Right renal pelvis (tissue), 4 donors: ENCODE measurements at regions not wholly inside any gene's neighbourhood (a gene's known extent, or its start where the extent isn't known, plus 50 kb on each side); places are given as distances from the start of the nearest gene placed in this dataset.

Experiments used
- DNase-seq, 4 donors: peaks; one replicate each; pipeline ENCODE4 v3.0.0-alpha.2; 2013; ENCODE audit warnings: low read depth in 4 of 4, low spot score in 3 of 4, missing footprints in 1 of 4

DNA sequence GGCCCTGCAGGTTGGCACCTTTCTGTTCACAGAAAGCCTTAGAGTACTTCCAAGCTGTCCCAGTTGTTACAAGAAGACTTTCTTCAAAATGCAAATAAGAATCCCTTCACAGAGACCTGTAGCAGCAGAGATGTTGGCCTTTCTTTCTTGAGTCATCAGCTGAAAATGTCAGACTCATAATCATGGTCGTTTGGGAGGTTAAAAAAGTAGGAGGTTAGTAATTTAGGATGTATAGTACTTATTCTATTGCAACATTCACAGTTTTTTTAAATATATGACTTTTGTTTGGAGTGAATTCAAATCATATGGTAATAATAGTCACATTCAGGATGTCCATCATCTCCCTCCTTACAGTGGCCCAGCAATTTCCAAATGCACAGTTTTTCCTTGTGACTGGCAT is 223.9 kb upstream of the GLI3 start:
- DNase-seq: no peak

DNA sequence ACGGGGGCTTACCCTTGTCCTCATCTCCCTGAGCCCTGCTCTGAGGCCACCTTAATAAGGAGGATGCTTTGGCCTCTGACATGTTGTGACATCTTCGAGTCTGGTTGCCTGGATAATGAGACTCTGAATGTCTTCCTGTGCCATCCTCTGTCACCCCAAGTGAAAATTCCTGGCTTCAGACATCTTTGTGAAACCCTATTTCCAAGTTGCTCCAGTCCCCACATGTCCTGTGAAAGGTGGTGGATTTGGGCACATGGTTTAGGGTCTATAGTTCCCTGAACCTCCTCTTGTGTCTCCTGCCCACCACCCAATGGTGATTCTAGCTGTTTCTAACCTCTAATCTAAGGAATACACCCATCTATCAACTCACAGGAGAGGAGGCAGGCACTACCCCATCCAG is 223.1 kb upstream of the GLI3 start:
- DNase-seq: no peak

DNA sequence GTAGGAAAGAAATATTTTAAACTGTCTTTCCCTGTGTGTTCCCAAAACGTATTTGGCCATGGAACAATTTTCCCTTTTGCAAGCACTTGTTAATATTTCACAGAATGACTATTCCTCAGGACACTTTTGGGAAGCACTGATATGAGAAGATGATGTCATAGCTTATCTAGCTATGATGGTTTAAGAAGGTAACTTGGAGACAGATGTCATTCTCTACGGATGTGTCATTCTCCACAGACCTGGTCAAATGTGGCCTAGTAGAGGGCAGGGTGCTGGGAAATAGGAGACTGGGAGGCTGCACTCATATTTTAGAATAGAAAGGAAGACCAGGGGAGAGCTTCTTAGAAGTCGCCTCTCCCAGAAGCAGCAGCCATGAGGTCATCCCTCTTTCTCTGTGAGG is 220.7 kb upstream of the GLI3 start:
- no peak for DNase-seq

DNA sequence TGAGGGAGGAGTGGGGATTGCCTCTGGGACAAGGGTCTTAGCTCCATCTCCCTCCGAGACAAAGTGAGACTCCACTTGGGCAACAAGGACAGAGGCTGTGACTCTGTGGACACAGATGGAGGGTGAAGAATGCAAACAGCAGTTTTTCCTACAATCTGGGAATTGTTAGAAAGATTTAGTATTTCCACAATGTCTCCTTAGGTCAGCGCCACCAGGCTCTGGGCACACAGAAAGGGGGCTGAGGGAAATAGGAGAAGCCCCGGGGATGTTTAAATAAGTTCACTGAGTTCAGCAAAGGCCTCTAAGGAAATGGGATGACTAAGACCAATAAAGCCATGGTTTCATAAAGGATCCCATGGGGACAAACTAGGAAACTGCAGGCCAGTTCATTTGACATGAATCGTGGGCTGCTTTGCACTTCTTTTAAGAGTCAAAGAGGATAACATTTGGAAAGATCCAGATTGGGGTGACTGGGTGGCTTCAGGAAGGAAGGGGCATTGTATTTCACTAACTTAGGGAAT is 219.8 kb upstream of the GLI3 start:
- no peak for DNase-seq

DNA sequence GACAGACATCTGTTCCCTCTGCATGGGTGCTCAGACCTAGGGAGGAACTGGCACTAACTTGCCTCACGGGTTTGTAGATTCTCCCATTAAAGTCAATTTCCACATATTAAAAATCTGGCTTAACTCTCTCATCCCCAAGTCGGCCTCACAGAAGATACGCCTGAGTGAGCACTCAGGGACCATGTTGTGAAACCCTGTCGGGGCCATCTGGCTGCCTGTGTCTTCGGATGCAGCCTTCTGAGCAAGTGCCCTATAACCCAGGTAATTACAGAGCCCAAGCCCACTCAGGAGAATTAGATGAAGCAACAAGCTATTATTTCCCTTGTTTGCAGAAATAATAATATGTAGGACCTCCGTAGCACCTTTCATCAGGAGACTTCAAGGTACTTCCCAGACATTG is 219.3 kb upstream of the GLI3 start:
- no peak for DNase-seq

DNA sequence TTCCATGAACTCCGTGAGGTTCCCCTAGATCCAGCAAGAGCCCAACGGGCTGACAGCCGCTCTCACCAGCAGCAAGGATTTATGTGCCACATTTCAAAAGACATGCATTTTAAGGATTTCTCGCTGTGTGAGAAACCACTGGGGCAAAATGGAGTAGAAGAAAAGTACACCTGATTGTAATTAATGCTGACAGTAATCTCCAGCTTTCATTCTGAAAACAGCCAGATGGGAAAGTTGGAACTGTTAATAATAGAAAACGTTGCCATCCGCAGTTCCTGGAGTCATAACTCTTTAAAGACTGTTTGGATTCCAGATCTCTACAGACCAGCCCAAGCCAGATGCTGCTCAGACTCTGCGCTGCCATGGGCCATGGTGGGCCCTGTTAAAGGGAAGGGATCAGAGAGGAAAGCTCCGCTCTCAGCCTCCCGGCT is 216.9 kb upstream of the GLI3 start:
- DNase-seq: no peak

DNA sequence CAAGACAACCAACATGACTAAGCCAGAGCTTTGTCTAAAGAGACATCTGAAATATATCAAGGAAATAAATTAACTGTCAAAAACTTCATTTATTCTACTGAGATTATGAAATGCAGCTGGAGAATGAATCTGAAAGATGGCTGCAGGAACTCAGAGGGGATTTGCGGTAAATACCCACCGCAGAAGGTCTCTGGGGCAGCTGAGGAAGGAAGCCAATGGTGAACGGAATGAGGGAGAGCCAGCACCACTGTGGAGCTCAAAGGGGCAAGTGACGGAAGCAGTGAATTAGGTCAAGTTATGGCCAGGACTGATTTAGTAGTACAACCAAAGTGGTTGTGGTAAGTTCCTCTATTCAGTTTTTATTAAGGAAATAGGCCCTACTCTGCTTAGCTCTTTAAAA is 215.3 kb upstream of the GLI3 start:
- no peak for DNase-seq

DNA sequence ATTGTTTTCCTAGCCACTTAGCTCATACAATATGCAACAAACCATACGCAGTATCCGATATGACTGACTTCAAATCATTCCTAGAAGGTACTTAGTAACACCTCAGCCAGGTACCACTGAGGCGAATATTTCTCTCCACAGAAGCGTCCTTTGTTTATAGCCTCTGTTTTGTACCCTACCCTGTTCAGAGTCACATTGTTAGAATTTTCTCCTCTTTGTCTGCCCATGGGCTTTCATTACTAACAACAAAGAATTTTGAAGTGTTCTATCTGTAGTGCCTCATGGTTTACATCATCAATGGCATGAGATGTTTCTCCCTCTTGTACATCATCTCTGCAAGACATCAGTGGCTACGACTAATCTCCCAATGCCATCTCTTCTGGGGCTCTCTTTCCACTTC is 212.4 kb upstream of the GLI3 start:
- DNase-seq: no peak

DNA sequence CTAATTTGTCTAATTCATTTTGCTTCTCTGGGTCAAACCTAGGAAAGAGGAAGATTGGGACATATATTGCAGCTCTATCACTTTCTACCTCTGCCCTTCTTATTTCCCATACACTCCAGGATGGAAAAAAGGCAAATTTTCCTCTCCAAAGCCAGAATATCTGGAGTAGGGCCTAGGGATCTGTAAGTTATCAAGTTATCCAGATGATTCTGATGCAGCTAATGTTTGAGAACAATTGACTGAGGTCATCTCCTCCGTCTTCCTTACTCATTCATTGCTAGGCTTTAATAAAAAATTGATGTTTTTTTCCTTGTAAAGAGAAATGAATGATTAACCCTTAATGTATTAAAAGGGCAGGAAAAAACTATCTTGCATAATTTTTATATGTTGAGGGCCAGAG is 211.9 kb upstream of the GLI3 start:
- no peak for DNase-seq

DNA sequence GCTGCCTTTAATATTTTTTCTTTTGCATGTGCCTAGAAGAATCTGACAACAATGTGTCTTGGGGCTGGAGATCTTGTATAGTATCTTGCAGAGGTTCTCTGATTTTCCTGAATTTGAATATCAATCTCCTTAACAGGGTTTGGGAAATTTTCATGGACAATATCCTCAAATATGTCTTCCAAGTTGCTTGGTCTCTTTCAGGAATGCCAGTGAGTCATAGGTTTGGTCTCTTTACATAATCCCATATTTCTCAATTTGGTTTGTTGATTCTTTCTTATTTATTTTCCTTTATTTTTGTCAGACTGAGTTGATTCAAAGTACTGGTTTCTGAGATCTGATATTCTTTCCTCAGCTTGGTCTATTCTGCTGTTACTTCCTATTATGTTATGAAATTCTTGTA is 208.7 kb upstream of the GLI3 start:
- no peak for DNase-seq

DNA sequence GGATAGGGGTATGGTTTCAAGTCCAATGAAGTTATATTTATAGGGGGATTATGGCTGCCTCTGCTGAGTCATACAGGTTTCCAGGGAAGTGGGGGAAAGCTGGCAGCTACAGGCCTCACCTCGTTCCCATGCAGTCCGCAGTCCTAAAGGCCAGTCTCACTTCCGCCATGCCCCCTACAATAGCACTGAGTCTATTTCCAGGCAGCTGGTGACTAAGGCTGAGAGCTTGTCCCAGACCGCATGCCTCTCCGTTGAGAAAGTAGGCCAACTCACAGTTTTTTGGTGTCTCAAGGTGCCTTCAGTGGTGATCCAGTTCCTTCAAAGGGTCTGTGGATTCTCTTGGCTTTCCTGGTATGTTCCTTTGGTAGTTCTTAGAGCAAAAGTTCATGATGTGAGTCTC is 203.9 kb upstream of the GLI3 start:
- no peak for DNase-seq

DNA sequence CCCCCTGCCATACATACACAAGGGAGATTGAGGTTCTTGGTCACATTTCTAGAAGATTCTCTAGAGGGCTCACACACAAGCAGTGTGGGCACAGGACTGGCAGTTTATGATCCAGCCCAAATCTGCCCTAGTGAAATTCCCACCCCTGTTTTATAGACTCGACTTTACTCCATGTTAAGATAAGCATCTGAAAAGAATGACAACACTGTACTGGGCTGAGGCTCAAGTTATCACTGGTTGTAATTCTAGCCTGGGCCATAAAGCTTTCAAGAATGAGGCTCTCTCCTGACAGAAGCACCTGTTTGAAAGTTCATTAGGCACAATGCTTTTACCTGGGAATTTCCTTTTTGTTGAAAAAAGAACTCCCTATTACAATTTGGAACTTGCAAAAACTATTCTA is 195.6 kb upstream of the GLI3 start:
- DNase-seq: peak in 1 of 4 donors; percentile 22

DNA sequence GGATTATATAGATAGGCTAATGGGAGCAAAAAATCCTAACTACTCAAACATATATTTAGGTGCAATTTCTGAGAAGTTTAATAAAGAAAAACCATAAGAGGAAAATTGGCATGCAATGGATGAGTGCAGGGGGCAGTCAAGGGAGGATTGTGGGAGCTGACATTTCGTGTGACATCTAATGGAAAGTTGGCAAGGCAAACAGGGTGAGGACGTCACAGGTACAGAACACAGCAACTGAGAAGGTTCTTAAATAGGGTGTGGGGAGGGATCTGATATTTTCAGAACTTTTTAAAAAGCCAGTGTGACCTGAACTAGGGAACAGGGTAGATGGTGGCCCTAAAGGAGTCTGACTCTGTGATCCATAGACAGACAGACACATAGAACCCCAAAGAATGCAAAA is 194.9 kb upstream of the GLI3 start:
- DNase-seq: no peak

DNA sequence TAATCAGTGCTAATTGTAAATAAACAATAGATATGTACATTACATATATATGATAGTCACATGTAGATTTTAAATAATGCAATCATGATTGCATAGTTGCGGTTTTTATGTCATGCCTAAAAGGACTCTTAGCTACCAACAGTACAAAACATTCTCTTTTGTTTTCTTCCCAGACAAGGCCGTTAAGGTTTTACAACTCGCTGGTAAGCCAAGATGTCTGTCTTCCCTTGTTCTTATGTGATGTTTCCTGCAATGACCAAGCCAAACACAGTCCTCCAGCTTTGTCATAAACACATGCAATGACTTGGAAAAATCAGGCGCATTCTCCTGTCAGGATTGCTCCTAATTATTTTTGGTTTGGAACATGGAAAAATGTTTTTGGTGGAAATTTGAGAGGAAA is 192.3 kb upstream of the GLI3 start:
- DNase-seq: no peak

DNA sequence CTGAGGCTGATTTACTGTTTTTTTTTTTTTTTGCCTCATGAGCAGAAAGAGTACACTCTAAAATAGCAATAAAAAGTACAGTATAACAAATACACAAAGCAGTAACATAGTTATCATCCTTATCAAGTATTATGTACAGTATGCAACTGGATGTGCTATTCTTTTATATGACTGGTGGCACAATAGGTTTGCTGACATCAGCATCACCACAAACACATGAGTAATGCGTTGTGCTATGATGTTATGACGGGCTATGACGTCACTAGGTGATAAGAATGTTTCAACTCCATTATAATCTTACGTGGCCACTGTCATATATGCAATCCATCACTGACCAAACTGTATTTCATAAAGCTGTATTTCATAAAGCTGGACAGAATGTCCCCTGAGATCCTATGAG is 189.2 kb upstream of the GLI3 start:
- DNase-seq: no peak

DNA sequence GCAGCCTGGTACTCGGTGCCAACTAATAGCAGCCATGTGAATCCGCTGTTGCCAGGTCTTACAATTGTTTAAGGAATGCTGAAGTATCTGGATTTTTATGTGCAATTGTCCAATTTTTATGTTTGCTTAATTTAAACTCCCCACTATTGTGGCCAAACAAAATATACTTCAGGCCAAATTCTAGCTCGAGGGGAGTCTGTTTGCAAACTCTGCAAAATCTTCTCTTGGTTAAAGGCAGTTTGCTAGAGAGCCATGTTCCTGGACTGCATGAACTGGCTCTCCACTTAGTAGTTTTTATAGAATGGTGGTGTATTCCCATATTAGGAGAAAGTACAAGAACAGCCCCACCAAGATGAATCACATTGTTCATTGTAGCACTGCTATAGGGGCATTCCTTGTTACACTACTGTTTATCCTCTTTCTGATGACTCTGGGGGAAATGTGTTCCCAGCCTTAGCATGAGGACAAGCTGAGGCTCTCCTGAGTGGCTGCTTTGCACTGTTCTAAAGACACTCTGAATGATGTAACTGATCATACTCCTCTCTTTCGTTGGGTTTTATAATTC is 178.0 kb upstream of the GLI3 start:
- DNase-seq: peak; percentile 21 to 45 (median 30)

DNA sequence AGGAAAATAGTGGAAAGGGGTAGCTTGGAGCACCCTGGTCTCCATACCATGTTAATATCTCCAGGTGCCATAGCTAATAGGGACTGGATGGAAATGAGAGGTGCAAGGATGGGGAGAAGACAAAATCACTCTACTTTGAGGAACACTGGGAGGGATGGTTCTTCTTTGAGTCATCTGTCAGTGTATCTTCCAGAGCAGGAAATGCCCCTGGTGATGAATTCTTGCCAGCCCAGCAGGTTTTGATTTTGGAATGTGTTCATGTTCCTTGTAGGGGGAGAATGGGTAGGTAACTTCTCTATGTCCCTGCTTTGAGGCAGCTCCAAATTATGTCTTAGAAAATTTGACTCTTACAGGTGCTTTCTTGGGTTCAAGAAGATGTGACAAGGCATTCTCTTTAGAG is 177.0 kb upstream of the GLI3 start:
- DNase-seq: no peak

DNA sequence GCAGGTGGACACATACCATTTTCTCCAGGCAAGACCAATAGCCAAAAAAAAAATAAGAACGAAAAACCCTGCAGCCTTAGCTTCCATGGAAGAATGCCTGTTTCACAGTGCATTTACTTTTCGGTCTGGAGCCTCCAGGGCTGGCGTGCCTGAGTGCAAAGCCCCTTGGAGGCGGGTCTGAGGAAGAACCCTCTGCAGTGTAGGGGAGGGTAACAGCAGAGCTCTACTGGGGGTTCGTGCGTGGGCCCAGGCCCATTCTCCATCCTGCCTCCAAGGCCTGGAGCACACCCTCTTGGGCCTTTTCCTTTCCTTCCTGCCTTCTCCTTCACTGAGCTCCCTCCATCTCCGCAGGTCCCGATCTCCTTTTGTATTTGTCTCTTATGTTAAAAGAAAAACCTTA is 172.3 kb upstream of the GLI3 start:
- DNase-seq: no peak

DNA sequence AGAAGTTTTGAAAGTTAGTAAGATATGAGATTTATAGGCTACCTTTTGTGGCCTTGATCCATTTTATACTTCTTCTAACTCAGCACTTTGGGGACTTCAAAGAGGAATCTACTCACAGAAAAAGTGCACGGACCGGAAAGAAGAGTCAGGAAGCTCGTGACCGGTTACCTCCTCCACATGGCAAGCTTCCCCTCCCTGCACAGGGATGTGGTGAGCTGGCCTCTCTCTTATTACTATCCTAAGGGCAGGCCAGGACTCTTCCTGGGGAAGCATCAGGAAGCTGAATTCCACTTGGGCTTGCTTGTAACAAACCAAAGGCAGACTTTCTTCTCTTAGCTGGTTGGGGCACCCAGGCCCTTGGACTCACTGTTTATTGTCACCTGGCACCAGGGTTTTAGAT is 170.8 kb upstream of the GLI3 start:
- no peak for DNase-seq

DNA sequence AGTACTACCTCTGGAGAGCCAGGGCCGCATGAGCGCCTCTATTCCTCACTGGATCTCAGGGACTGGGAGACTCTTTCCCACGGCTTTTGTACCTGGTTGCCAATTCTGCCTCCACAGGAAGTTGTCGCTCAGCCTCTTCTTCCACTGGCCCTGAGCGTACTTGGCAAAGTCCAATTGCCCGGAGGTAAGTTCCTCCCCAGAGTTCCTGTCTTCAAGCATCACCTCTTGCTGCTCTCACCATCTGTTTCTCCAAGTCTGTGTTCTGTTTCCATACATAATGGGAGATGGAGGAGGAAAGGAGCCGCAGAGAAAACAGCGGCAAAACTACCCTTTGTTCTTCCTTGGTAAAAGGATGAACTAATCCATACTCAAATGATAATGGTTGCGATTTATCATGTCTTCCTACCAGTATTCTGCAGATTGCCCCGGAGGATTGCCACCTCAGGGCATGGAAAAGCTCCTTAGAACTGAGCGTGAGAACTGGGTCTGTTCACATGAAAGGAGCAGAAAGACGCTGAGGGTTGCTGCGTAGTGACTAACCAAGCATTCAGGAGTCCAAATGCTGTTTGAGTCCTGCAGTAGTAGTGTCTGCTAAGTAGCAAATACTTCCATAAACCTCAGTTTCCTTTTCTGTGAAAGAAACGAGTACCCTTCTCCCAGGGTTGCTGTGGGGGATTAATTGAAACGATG is 170.2 kb upstream of the GLI3 start:
- no peak for DNase-seq

DNA sequence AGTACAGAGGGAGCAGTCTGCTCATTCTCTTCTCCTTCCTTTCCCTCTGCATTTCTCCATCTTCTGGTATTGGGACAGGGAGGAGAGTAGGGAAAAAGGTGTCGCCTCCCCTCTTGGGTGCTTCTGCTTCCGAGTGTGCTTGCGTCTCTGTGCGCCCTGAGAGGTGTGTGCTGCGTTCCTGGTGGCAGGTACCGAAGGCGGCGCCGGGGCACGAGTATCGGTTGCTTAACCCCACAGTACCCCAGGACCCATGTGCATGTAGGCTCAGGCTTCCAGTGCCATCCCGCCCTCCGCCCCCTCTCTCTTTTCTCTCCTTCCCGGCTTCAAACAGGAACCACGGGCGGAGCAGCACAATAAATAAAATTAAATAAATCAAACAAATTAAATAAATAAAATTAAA is 169.3 kb upstream of the GLI3 start:
- no peak for DNase-seq

DNA sequence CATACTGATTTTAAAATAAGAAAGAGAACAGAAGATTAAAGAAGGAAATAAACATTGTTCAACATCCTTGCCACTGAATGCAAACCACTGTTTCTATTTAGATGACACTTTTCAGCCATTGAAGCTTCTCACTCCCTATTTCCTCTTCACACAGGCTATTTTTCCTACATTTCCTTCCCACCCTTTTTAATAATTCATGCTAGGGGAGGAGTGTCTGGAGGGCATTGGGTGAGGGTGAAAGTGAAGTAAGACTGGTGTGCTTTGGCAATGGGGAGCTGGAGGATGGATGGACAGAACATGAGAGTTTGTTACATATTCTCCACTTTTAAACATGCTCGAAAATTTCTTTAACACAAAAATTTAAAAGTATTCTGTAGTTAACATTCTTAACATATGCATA is 168.8 kb upstream of the GLI3 start:
- DNase-seq: no peak

DNA sequence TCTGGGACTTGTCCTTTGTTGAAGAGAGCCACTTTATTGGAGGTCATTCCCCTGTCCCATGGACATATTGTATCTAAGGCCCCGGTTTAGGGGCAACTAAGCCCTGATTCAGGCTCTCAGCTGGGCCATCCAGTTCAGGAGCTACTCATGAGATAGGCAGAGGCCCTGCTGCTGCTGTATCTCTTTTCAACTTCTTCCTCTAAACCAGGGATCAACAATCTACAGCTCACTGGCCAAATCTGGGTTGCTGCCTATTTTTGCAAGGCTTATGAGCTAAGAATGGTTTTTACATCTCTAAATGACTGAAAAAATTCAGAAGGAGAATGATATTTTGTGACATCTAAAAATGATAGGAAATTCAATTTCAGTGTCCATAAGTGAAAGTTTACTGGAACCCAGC is 166.8 kb upstream of the GLI3 start:
- DNase-seq: no peak
